ENCODE measurements at regions not wholly inside any gene's neighbourhood (a gene's known extent, or its start where the extent isn't known, plus 50 kb on each side); places are given as distances from the start of the nearest gene placed in this dataset.

DNA sequence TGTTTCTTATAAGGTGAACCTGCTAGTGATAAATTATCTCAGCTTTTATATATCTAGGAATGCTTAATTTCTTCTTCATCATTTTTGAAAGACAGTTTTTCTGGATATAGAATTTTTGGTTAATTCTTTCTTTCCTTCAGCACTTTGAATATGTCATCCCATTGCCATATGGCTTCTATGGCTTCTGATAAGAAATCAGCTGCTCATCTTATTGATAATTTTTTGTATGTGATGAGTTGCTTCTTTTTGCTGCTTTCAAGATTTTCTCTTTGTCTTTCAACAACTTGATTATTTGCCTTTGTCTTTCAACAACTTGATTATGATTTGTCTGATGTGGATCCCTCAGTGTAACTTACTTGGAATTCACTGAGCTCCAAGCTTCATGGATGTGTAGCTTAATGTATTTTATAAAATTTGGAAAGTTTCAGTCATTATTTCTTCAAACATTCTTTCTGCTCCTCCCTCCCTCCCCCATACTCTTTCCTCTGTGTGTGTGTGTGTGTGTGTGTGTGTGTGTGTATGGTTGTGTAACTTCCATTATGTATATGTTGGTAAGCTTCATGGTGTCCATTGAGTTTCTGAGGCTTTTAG is 243.9 kb downstream of the TLE1 start (continued):
- TF ChIP-seq GTF3C2 (IDR thresholded peaks at IDR 0.05; ENCODE audit: borderline replicate concordance, extremely low read depth, insufficient read length) (no peak), HDAC3 (IDR thresholded peaks at IDR 0.05; ENCODE audit: borderline replicate concordance, partially characterized antibody) (no peak), SMAD4 (CRISPR knock-in tag; conservative IDR thresholded peaks at IDR 0.05) (no peak)

GRCh38 chr9:81431641-81432040 is 257.7 kb downstream of the TLE1 start:
- H3K79me2 ChIP-seq (ENCODE audit: control insufficient read depth, insufficient read depth, low read length) = no peaks in the 10 kb centered on the region
- H3K4me3 ChIP-seq = no peak overlapping the region
- H3K9me3 ChIP-seq (replicated peaks; ENCODE audit: control insufficient read depth, insufficient read depth, low read depth, low read length) = no peaks in the 10 kb centered on the region
- 4% methylated on average over 4 of the region's 4 CpGs for WGBS (ENCODE audit: insufficient coverage, low coverage, missing lambda C conversion rate)
- no peaks in the 10 kb centered on the region for H3K27me3 ChIP-seq (ENCODE audit: control insufficient read depth in 2 of 2, insufficient read depth in 2 of 2, low read length in 2 of 2)
- ATAC-seq (no peak), DNase-seq (ENCODE audit: extremely low read depth in 1 of 4, low spot score in 3 of 4) (no peak), FAIRE-seq (no peak)
- no peak overlapping the region for H3K27ac ChIP-seq (ENCODE audit: extremely low read depth, low read depth, low read length)
- no peak overlapping the region for H2AFZ ChIP-seq (ENCODE audit: low read depth, low read length)
- no peaks in the 10 kb centered on the region for H4K20me1 ChIP-seq (replicated peaks; ENCODE audit: control insufficient read depth, insufficient read depth, low read length)
- no peak overlapping the region for H3K4me2 ChIP-seq (ENCODE audit: insufficient read depth, low read length)
- in situ Hi-C loops (cut with MboI) (no loop called here), intact Hi-C loops (cut with micrococcal nuclease) (no loop called here)
- no peaks in the 10 kb centered on the region for H3K4me1 ChIP-seq (replicated peaks in 1 of 2; ENCODE audit: control insufficient read depth in 2 of 2, insufficient read depth in 2 of 2, low read length in 2 of 2)
- ChIA-PET CTCF (ENCODE audit: low intra/inter-chr PET ratio) (no interaction called here), POLR2A (no interaction called here)
- H3K9ac ChIP-seq (ENCODE audit: insufficient read depth in 1 of 2, low read depth in 2 of 2, low read length in 2 of 2) = no peak overlapping the region
- BruUV-seq (replicated peaks) = no TSS peak
- no peaks in the 10 kb centered on the region for H3K36me3 ChIP-seq (ENCODE audit: control insufficient read depth, insufficient read depth, low read length)
- no peaks in the 10 kb centered on the region for H3K9me1 ChIP-seq (ENCODE audit: control insufficient read depth, insufficient read depth, low read length)
- TF ChIP-seq CCAR2 (IDR thresholded peaks at IDR 0.05; ENCODE audit: low read depth, low read length) = no peak
- TF ChIP-seq SETDB1 (IDR thresholded peaks at IDR 0.05; ENCODE audit: low read length) = no peak
- no peak for TF ChIP-seq YY1 (IDR thresholded peaks at IDR 0.05; ENCODE audit: borderline replicate concordance in 1 of 3, control insufficient read depth in 1 of 3, extremely low read depth in 1 of 3, insufficient read depth in 3 of 3, insufficient read length in 1 of 3, insufficient replicate concordance in 2 of 3, low read depth in 1 of 3, low read length in 2 of 3)
- no peak for TF ChIP-seq CEBPG (CRISPR knock-in tag; IDR thresholded peaks at IDR 0.05)
- TF ChIP-seq CEBPG (tag; conservative IDR thresholded peaks at IDR 0.05 in 1 of 2, IDR thresholded peaks at IDR 0.05 in 1 of 2) = no peak
- no peak for TF ChIP-seq HCFC1 (IDR thresholded peaks at IDR 0.05; ENCODE audit: low read depth, low read length)
- TF ChIP-seq EZH2 (IDR thresholded peaks at IDR 0.05; ENCODE audit: borderline replicate concordance, low read depth, low read length) = no peak
- TF ChIP-seq, protein P1, sequence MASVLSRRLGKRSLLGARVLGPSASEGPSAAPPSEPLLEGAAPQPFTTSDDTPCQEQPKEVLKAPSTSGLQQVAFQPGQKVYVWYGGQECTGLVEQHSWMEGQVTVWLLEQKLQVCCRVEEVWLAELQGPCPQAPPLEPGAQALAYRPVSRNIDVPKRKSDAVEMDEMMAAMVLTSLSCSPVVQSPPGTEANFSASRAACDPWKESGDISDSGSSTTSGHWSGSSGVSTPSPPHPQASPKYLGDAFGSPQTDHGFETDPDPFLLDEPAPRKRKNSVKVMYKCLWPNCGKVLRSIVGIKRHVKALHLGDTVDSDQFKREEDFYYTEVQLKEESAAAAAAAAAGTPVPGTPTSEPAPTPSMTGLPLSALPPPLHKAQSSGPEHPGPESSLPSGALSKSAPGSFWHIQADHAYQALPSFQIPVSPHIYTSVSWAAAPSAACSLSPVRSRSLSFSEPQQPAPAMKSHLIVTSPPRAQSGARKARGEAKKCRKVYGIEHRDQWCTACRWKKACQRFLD (CRISPR knock-in tag; IDR thresholded peaks at IDR 0.05) = no peak
- TF ChIP-seq EGR1 (conservative IDR thresholded peaks at IDR 0.05) = no peak
- no peak for TF ChIP-seq KAT7 (CRISPR knock-in tag; IDR thresholded peaks at IDR 0.05; ENCODE audit: borderline replicate concordance)
- no peak for TF ChIP-seq MLX (CRISPR knock-in tag; conservative IDR thresholded peaks at IDR 0.05)
- TF ChIP-seq FOXJ2 (tag; IDR thresholded peaks at IDR 0.05) = no peak
- no peak for TF ChIP-seq KLF13 (tag; IDR thresholded peaks at IDR 0.05; ENCODE audit: borderline replicate concordance, low read depth)
